ENCODE measurements at regions not wholly inside any gene's neighbourhood (a gene's known extent, or its start where the extent isn't known, plus 50 kb on each side); places are given as distances from the start of the nearest gene placed in this dataset.

DNA sequence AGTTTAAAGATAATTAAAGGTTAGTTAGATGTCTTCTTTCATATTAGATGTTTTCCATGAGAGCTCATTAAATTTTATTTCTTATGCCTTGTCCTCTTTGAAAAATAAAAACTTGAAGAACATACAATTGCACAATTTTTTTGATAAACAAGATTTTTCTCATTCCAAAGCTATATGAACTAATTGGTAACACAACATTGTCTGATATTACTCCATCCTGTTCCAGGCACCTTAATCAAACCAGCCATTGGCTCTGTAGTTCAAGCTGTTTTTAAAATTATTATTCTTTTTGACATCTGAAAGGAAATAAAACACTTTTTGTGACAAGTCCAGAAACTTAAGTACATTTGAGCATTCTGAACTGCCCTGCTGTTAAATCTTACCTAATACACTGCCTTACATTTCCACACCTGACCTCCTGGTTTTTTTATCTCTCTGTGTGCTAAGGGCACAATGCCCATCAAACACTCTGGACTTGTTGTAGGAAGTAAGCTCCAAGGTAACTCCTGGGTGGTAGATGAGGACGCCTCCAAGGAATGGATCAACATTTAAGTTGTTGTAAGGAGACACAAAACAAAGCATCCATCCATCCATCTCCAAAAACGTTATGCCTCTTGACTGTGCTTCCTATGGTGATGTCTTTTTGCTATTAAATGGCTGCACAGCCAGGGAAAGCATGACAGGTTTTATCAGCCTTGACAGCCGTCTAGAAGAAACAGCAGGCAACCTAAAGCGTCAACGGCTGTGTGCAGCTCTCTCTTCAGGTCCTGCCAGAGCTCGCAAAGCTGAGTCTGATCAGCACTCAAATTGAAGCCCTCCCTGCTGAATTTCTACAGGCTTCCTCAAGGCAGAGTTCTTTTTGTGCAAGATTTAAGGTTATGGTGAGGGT, 449.9 kb upstream of the FLRT2 start:
- DNase-seq (ENCODE audit: low spot score): no peak

DNA sequence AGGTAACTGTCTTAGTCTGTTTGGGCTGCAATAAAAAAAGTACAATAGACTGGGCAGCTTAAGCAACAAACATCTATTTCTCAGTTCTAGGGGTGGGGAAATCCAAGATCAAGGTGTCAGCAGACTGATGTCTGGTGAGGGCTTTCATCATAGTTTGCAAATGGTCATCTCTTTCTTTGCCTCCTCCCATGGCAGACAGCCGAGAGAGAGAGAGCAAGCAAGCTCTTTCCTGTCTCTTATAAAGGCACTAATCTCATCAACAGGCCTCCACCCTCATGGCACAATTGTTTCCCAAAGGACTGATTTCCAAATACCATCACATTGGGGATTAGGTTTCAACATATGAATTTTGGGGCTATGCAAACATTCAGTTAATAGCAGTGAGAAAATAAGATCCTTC, 445.6 kb upstream of the FLRT2 start:
- no peak for DNase-seq (ENCODE audit: low spot score)

DNA sequence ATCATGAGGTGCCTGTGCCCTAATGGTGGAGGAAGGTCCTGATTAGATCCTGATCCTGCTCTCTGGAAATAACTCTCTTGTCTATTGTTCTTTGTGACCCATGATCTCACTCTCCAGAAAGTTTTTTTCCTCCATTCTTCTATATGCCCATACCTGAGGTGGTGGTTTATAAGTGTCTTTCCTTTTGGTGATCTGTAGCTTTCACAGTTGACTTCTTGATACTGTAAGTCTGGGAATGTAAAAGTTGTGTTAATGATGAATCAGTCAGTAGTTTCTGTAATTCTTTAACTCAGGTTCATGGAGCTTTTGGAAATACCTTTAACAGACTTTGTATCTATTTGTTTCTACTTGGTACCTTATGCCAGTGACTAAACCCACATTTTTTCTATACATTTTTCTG, 444.0 kb upstream of the FLRT2 start:
- DNase-seq (ENCODE audit: low spot score): no peak

GRCh38 chr14:85087201-85087600, 442.7 kb upstream of the FLRT2 start:
- no peak for DNase-seq (ENCODE audit: low spot score)

GRCh38 chr14:85088192-85088591, 441.8 kb upstream of the FLRT2 start:
- no peak for DNase-seq (ENCODE audit: low spot score)

DNA sequence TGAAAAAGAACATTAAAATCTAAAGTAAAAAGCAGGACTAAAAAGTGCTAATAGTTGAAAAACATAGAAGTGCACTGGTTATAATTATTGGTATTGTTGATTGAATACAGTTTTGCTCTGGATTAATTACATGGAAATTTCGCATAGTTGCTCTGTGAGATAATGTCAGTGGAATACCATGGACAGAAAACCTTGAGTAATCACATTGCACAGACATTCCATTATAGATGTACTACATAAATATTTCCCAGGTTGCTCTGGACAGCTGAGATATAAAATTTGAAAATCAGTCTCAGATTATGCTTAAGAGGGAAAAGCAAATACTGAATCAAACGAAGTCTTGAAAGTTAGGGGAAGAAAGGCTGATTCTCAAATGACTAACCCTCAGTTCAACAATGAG, 439.3 kb upstream of the FLRT2 start:
- no peak for DNase-seq (ENCODE audit: low spot score)

DNA sequence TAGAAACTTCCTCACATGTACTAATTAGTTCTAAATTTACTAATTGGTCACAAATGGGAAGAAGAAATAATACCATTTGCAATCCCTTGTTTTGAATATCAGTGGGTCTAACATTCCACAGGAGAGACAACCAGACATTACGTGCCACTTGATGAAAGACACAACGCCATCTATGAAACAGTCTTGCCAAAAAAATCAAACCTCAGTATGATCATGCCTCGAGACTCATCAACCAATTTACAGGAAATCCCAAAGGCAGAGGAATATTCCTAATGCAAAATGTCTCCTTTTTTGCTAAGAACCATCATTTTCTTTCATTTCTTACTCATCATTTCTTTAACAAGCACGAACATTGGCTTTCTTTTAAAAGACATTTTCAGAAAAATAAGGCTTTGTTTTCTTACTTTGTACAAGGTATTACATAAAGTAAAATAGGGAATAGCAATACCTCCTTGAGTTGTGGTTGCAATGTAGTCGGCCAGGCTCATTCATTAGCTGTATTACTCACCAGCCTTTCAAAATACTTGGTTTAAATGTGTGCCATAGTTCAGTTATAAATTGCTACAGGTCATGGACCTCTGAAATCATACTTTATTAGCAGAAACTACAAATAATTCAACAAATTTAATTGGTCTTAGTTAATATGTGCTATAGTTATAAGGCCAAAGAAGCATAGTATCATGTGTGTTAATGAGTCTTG, 436.2 kb upstream of the FLRT2 start:
- no peak for DNase-seq (ENCODE audit: low spot score)

GRCh38 chr14:85102591-85102990, 427.4 kb upstream of the FLRT2 start:
- no peak for DNase-seq (ENCODE audit: low spot score)

DNA sequence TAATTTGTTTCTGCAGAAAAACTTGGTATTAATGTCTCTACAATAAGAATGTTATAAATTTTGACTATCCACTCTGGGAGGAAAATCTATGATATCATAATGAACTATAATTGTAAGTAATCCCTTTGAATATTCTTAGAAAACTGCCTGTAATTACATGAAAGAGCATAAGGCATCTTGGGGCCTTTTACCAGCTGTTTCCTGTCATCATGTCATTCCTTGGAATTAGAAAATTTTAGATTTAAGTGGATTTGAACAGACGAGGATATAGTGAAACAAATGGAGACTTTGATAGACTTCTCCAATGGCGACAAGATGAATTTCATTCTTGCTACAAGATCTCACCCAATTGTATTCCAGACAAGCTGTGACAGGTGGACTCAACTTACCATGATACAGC, 423.4 kb upstream of the FLRT2 start:
- no peak for DNase-seq (ENCODE audit: low spot score)

DNA sequence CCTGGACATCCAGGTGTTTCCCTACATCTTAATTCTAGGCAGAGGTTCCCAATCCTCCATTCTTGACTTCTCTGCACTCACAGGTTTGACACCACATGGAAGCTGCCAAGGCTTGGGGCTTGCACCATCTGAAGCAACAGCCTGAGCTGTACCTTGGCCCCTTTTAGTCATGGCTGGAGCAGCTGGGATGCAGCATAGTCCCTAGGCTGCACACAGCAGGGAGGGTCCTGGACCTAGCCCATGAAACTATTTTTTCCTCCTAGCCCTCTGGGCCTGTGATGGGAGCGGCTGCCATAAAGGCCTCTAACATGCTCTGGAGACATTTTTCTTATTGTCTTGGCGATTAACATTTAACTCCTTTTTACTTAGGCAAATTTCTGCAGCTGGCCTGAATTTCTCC, 417.2 kb upstream of the FLRT2 start:
- DNase-seq (ENCODE audit: low spot score): no peak

DNA sequence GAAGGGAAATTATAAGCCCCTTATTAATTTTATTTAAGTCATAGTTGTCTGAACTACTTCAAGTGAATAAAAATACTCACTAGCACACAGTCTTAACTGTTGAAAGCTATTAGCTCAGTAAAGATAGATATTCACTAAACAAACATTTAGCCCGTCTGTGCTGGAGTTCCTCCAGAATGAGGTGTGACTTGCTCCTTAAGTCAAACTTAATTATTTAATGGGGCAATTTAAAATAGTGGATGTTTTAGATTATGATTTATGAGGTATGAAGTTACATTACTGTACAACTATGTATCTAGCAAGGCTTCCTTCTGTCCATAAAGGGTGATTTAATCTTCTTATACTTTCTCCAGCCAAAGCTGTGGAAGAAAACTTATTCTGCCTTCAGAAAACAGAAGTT, 414.0 kb upstream of the FLRT2 start:
- DNase-seq (ENCODE audit: low spot score): no peak

GRCh38 chr14:85118274-85118673, 411.7 kb upstream of the FLRT2 start:
- DNase-seq (ENCODE audit: low spot score): no peak

DNA sequence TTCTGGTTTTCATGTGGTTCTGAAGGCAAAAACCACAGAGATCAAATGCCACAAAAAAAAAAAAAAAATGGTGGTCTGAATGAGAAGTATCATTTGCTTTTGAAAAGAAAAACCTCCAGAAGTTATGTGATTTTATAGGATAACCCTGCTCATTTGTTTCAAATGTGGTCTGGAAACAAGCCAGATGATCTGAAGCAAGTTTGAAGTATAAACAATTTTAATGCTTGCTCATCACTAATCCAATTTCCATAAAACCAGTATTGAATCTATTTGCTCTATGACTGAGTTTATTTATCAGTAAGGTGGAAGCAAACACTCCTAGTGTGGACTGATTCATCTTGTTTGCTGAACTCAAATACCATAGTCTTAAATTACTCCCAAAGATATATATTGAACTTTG, 407.3 kb upstream of the FLRT2 start:
- no peak for DNase-seq (ENCODE audit: low spot score)

DNA sequence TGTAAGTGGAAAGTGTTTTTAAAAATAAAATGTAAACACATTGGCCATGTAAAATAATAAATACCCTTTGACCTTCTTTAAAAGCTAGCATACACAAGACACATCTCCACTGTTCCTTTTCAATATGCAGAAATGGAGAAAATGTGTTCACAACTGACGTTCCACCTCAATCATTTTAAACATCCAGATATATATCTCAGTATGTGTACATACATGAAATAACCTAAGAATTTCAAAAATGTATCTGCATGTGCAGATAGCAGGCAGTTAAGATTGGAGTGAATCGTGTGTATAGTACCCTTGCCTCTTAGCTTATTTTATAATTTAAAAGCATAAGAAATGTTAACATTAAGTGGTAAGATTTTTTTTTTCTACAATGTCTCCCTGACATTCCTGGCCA, 406.2 kb upstream of the FLRT2 start:
- DNase-seq (ENCODE audit: low spot score): no peak

DNA sequence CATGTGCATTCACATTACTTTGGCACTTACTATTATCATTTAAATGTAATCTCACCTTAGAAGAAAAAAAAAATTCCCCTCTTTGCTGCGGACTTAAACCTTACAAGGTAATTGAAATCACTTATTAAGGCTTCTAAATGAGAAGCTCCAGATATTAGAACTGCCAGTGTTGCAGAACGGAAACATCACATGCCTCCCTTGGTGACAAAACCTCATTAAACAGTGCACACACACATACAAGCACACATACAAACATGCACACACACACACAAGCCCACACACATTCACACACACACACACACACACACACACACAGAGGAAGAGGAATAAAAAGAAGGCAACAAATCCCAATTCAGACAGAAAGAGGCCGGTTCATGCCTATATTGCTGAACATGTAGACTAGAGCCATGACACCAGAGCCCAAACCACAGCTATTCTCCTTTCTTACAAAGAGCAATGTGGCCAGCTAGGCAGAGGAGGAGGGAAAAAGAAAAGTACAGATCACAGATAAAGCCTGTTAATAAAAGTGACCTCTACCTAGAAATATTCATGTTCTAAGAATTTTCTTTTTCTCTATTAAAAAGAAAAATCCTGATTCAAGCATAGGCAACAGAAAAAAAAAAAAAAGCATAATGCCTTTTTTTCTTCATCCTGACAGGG, 405.2 kb upstream of the FLRT2 start:
- no peak for DNase-seq (ENCODE audit: low spot score)

GRCh38 chr14:85125291-85125670, 404.7 kb upstream of the FLRT2 start:
- no peak for DNase-seq (ENCODE audit: low spot score)

- no peak for DNase-seq (ENCODE audit: low spot score)
Measured at GRCh38 chr14:85129921-85130320, 400.0 kb upstream of the FLRT2 start.

GRCh38 chr14:85131226-85131922, 398.6 kb upstream of the FLRT2 start:
- no peak for DNase-seq (ENCODE audit: low spot score)

DNA sequence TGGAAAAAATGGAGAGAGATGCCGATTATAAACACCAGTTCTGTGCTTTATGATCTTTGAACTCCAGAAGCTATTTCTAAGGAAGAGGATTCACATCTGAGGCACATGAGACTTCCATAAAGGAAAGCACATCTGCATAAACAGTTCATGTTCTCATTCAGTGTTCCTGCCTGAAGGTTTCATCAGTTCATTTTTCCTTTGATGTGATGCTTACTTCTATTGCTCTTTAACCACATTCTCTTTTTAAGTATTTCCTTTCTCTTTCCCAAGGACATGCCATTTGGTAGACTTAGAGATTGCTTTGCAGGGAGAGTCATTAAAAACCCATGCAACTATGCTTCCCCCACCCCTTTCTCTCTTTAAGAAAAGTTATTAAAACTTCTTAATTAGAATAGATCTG, 387.0 kb upstream of the FLRT2 start:
- no peak for DNase-seq (ENCODE audit: low spot score)

- DNase-seq (ENCODE audit: low spot score): no peak
Measured at GRCh38 chr14:85146779-85147178, 383.2 kb upstream of the FLRT2 start.

DNA sequence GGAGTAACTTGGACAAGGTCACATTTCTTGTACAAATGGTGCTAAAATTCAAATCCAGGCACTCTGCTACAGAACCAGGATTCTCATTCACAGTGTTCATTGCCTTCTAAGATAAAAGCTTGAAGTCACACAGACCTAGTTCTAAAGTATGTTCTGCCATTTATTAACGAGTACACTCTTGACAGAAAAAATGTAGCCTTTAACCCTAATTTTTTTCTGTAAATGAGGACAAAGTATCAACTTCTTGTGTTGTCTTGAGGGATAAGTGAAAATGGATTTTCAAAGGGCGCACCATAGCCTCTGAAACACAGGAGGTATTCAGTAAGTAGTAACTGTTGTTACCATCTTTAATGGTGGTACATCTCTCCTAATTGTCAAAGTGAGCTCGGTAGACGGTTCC, 379.8 kb upstream of the FLRT2 start:
- no peak for DNase-seq (ENCODE audit: low spot score)

DNA sequence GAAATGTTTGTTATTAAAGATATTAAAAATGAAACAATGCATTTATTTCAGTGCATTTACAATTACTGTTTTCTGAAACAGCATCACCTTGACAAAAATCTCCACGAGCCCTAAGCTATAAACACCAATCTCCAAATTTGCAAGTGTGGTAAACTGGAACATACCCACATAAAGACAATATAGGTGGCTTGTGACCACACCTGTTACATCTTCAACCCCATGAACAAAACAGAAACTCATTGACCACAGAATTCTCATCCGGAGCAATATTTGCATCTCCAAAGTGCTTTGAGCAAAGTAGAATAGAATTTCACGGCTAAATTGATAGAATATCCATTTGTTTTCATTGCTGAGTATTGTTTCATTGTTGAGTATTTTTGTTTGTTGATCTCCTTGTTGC, 375.2 kb upstream of the FLRT2 start:
- DNase-seq (ENCODE audit: low spot score): no peak

DNA sequence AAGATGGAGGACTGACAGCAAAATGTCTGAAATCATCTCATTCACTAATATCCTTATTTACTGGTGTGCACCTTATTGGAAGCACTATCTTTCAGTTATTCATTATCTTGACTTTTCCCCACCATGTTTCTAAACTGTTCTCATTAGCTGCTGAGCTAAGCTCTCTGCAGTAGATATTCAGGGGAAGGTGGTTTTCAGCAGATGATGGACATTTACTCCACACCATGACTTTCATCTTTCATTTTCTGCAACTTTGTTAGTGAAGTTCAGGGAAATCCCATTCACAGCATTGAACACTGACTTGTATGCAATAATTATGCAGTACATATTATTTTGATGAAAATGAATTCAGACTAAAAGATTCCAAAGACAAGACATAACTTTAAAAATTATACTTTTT, 373.6 kb upstream of the FLRT2 start:
- no peak for DNase-seq (ENCODE audit: low spot score)

Measured in COLO829 (cell line).